HFF-Myc (cell line): ENCODE measurements at regions not wholly inside any gene's neighbourhood (a gene's known extent, or its start where the extent isn't known, plus 50 kb on each side); places are given as distances from the start of the nearest gene placed in this dataset.
A peak's percentile ranks its signal among the peaks of the same experiment; 100 is the strongest.

ENCODE experiments used
- DNase-seq: peaks from one replicate; pipeline ENCODE4 v3.0.0-alpha.2; 2011; ENCODE audit warnings: low read depth; ENCODE audit errors: extremely low read depth
- H3K4me3 ChIP-seq: replicated peaks from 2 replicates; pipeline ENCODE4 v1.5.1; 2011; ENCODE audit warnings: low read depth, mild to moderate bottlenecking, control low read depth, low read length
- CTCF ChIP-seq: IDR thresholded peaks from 2 replicates; pipeline ENCODE4 v1.5.1; 2012; ENCODE audit warnings: mild to moderate bottlenecking, low read depth, low read length, control low read depth; ENCODE audit errors: missing control alignments

GRCh38 chr18:10374195-10374594 lies 80.2 kb upstream of the APCDD1 start:
- TF ChIP-seq CTCF: no peak
- no peak overlapping the region for H3K4me3 ChIP-seq
- no peak for DNase-seq

- DNase-seq: peak; percentile 32
- H3K4me3 ChIP-seq: no peak overlapping the region
- TF ChIP-seq CTCF: no peak
These were observed 79.7 kb upstream of the APCDD1 start for GRCh38 chr18:10374636-10375293.

- no peak for TF ChIP-seq CTCF
- no peak overlapping the region for H3K4me3 ChIP-seq
- peak; percentile 10 for DNase-seq
These were observed 77.7 kb upstream of the APCDD1 start for GRCh38 chr18:10376731-10377130.

- 0 out of 2 replicates have a peak overlapping the region, but pooled peaks have one; percentile 8 for H3K4me3 ChIP-seq
- no peak for TF ChIP-seq CTCF
- DNase-seq: peak; percentile 47
These were observed 76.5 kb upstream of the APCDD1 start for GRCh38 chr18:10377956-10378355.

GRCh38 chr18:10378688-10379420 lies 75.6 kb upstream of the APCDD1 start:
- no peak overlapping the region for H3K4me3 ChIP-seq
- peak; percentile 37 for DNase-seq
- no peak for TF ChIP-seq CTCF

- TF ChIP-seq CTCF: no peak
- peak; percentile 24 for DNase-seq
These were observed 74.9 kb upstream of the APCDD1 start for GRCh38 chr18:10379522-10379921.

More at GRCh38 chr18:10379522-10379921, 74.9 kb upstream of the APCDD1 start:
- H3K4me3 ChIP-seq: no peak overlapping the region
